ENCODE measurements at regions not wholly inside any gene's neighbourhood (a gene's known extent, or its start where the extent isn't known, plus 50 kb on each side); places are given as distances from the start of the nearest gene placed in this dataset.

DNA sequence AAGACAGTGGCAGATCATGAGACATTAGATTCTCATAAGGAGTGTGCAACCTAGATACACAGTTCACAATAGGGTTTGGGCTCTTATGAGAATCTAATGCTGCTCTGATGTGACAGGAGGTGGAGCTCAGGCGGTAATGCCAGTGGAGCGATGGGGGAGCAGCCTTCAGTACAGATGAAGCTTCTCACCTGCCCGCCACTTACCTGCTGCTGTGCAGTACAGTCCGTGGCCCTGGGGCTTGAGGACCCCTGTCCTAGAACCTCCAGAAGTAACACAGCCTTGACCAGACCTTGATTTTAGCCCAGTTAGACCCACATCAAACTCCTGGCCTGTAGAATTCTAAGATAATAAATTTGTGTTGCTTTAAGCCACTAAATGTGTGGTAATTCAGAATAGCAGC, 215.1 kb upstream of the MIR17HG start:
- TF ChIP-seq POLR2A (IDR thresholded peaks at IDR 0.05) (no peak), EP300 (IDR thresholded peaks at IDR 0.05) (no peak)
- TF ChIP-seq, protein P1, sequence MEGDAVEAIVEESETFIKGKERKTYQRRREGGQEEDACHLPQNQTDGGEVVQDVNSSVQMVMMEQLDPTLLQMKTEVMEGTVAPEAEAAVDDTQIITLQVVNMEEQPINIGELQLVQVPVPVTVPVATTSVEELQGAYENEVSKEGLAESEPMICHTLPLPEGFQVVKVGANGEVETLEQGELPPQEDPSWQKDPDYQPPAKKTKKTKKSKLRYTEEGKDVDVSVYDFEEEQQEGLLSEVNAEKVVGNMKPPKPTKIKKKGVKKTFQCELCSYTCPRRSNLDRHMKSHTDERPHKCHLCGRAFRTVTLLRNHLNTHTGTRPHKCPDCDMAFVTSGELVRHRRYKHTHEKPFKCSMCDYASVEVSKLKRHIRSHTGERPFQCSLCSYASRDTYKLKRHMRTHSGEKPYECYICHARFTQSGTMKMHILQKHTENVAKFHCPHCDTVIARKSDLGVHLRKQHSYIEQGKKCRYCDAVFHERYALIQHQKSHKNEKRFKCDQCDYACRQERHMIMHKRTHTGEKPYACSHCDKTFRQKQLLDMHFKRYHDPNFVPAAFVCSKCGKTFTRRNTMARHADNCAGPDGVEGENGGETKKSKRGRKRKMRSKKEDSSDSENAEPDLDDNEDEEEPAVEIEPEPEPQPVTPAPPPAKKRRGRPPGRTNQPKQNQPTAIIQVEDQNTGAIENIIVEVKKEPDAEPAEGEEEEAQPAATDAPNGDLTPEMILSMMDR (IDR thresholded peaks at IDR 0.05), result no peak

All from ovary (tissue), 3 donors.